Sigmoid colon (tissue), 6 donors: ENCODE measurements at regions not wholly inside any gene's neighbourhood (a gene's known extent, or its start where the extent isn't known, plus 50 kb on each side); places are given as distances from the start of the nearest gene placed in this dataset.
A peak's percentile ranks its signal among the peaks of the same experiment; 100 is the strongest.

ENCODE experiments used
- DNase-seq: peaks from one replicate; pipeline ENCODE4 v3.0.0-alpha.2; 2019
- H3K27ac ChIP-seq, 4 donors: fragments of 200-600 bp; sonication (generic); one replicate each; pipeline ENCODE4 v1.5.1; 2016 to 2019; ENCODE audit warnings: mild to moderate bottlenecking in 1 of 4
- H3K27me3 ChIP-seq, 3 donors: fragments of 200-600 bp; sonication (generic); one replicate each; pipeline ENCODE4 v1.5.1; 2019; ENCODE audit warnings: mild to moderate bottlenecking in 1 of 3
- H3K36me3 ChIP-seq, 4 donors: fragments of 200-600 bp; sonication (generic); one replicate each; pipeline ENCODE4 v1.5.1; 2016 to 2019
- H3K4me1 ChIP-seq, 4 donors: fragments of 200-600 bp; sonication (generic); one replicate each; pipeline ENCODE4 v1.5.1; 2017 to 2019
- H3K4me3 ChIP-seq, 4 donors: fragments of 200-600 bp; sonication (generic); one replicate each; pipeline ENCODE4 v1.5.1; 2017 to 2019; ENCODE audit warnings: mild to moderate bottlenecking in 2 of 4, moderate library complexity in 1 of 4
- H3K9me3 ChIP-seq, 4 donors: fragments of 200-600 bp in 3 of 4; sonication (generic) in 3 of 4; one replicate each; pipeline versions ENCODE4 v1.5.1 to v1.6.1; 2013 to 2019
- CTCF ChIP-seq, 4 experiments: fragments of 450-650 bp in 3 of 4; fragments of 200-600 bp in 1 of 4; IDR thresholded peaks; one replicate each; pipeline ENCODE4 v1.5.1; 2016 to 2019; ENCODE audit warnings: antibody characterized with exemption in 4 of 4, mild to moderate bottlenecking in 3 of 4, moderate library complexity in 2 of 4
- EP300 ChIP-seq, 4 donors: sonication (generic); formaldehyde crosslinking; IDR thresholded peaks; one replicate each; pipeline ENCODE4 v1.6.1; 2017; ENCODE audit warnings: antibody characterized with exemption in 4 of 4
- POLR2A ChIP-seq, 2 donors: fragments of 450-650 bp; IDR thresholded peaks; one replicate each; pipeline ENCODE4 v1.6.1; 2016; ENCODE audit warnings: antibody characterized with exemption in 2 of 2, mild to moderate bottlenecking in 2 of 2, moderate library complexity in 2 of 2
- POLR2AphosphoS5 ChIP-seq, 4 donors: sonication (generic); formaldehyde crosslinking; IDR thresholded peaks; one replicate each; pipeline ENCODE4 v1.6.1; 2017; ENCODE audit warnings: antibody characterized with exemption in 4 of 4
- WGBS, 2 donors: extraction: QIAGEN DNeasy Blood & Tissue Kit; methylation state at CpG; one replicate each; pipeline ENCODE4 v1.1.7; 2013; 5-methylcytosine and 5-hydroxymethylcytosine counted together
- intact Hi-C: fragments of 100-400 bp; cut with DNase I; formaldehyde crosslinking; loops from one replicate; pipeline ENCODE4 v1.15.1; 2023
- donor health status: healthy with polysubstance abuse.
- donor health status: healthy.

- peak overlapping the region; percentile 30 to 65 (median 44) for H3K4me3 ChIP-seq
- H3K36me3 ChIP-seq = no peaks in the 10 kb centered on the region
- H3K9me3 ChIP-seq = no peaks in the 10 kb centered on the region
- peak overlapping the region in 3 of 4 donors; percentile 12 to 65 (median 15) for H3K27ac ChIP-seq
- WGBS, 2 donors = 1 to 2% methylated on average over 43 of the region's 43 CpGs
- intact Hi-C loops = no loop called here
- peak in 1 of 4 donors; percentile 14 for TF ChIP-seq POLR2AphosphoS5 (IDR thresholded peaks at IDR 0.05)
- TF ChIP-seq CTCF (IDR thresholded peaks at IDR 0.05) = no peak
- TF ChIP-seq POLR2A (IDR thresholded peaks at IDR 0.05) = no peak
- TF ChIP-seq EP300 (IDR thresholded peaks at IDR 0.05) = no peak
- peak; percentile 87 for DNase-seq
- peaks cover 0 to 18% (median 9%) of the 10 kb centered on the region in 4 donors for H3K4me1 ChIP-seq
- no peaks in the 10 kb centered on the region for H3K27me3 ChIP-seq
Observed at GRCh38 chr13:23979361-23980159, 82.3 kb upstream of the C1QTNF9B start.

- Histone ChIP-seq H3K27ac (peak overlapping the region in 2 of 4 donors; percentile 12 to 65), H3K9me3 (no peaks in the 10 kb centered on the region), H3K27me3 (no peaks in the 10 kb centered on the region), H3K4me1 (peaks cover 0 to 22% (median 12%) of the 10 kb centered on the region in 4 donors), H3K4me3 (peak overlapping the region; percentile 30 to 65 (median 44)), H3K36me3 (no peaks in the 10 kb centered on the region)
- 1 to 2% methylated on average over 28 of the region's 28 CpGs for WGBS, 2 donors
- intact Hi-C loops = no loop called here
- TF ChIP-seq EP300 (IDR thresholded peaks at IDR 0.05) (no peak), POLR2A (IDR thresholded peaks at IDR 0.05) (no peak), POLR2AphosphoS5 (IDR thresholded peaks at IDR 0.05) (peak in 1 of 4 donors; percentile 28), CTCF (IDR thresholded peaks at IDR 0.05) (no peak)
- DNase-seq = peak; percentile 91
Observed at GRCh38 chr13:23980160-23980551, 82.9 kb upstream of the C1QTNF9B start.

- WGBS, 2 donors = 93 to 95% methylated on average over 4 of the region's 4 CpGs
- intact Hi-C loops = no loop called here
- Histone ChIP-seq H3K9me3 (no peaks in the 10 kb centered on the region), H3K36me3 (no peaks in the 10 kb centered on the region), H3K27ac (no peak overlapping the region), H3K4me1 (peaks cover 0 to 22% (median 12%) of the 10 kb centered on the region in 4 donors), H3K4me3 (no peak overlapping the region), H3K27me3 (no peaks in the 10 kb centered on the region)
- DNase-seq = no peak
- TF ChIP-seq POLR2A (IDR thresholded peaks at IDR 0.05) = no peak
- no peak for TF ChIP-seq EP300 (IDR thresholded peaks at IDR 0.05)
- TF ChIP-seq CTCF (IDR thresholded peaks at IDR 0.05) = no peak
- no peak for TF ChIP-seq POLR2AphosphoS5 (IDR thresholded peaks at IDR 0.05)
Observed at GRCh38 chr13:23983671-23984070, 86.4 kb upstream of the C1QTNF9B start.

GRCh38 chr13:23984546-23984945 is 87.2 kb upstream of the C1QTNF9B start:
- Histone ChIP-seq H3K4me1 (peaks cover 0 to 16% (median 8%) of the 10 kb centered on the region in 4 donors), H3K4me3 (no peak overlapping the region), H3K27me3 (no peaks in the 10 kb centered on the region), H3K36me3 (no peaks in the 10 kb centered on the region), H3K9me3 (no peaks in the 10 kb centered on the region), H3K27ac (no peak overlapping the region)
- no peak for DNase-seq
- TF ChIP-seq POLR2AphosphoS5 (IDR thresholded peaks at IDR 0.05) (no peak), EP300 (IDR thresholded peaks at IDR 0.05) (no peak), POLR2A (IDR thresholded peaks at IDR 0.05) (no peak), CTCF (IDR thresholded peaks at IDR 0.05) (no peak)
- 16 to 66% methylated on average over 8 of the region's 8 CpGs for WGBS, 2 donors
- intact Hi-C loops = no loop called here
